Neutrophil (primary cell): ENCODE measurements at regions not wholly inside any gene's neighbourhood (a gene's known extent, or its start where the extent isn't known, plus 50 kb on each side); places are given as distances from the start of the nearest gene placed in this dataset.
A peak's percentile ranks its signal among the peaks of the same experiment; 100 is the strongest.

Experiments used
- H3K27ac ChIP-seq: fragments of 200-600 bp; sonication (generic); 2 replicates; pipeline ENCODE4 v1.5.1; 2016; ENCODE audit warnings: mild to moderate bottlenecking, moderate library complexity
- H3K27me3 ChIP-seq: fragments of 200-600 bp; sonication (generic); 2 replicates; pipeline ENCODE4 v1.6.0; 2016; ENCODE audit warnings: mild to moderate bottlenecking
- H3K36me3 ChIP-seq: fragments of 200-600 bp; sonication (generic); 2 replicates; pipeline ENCODE4 v1.5.1; 2017
- H3K4me1 ChIP-seq, 2 experiments: fragments of 200-600 bp in 1 of 2; sonication (generic) in 1 of 2; 1 replicate in 1 of 2; 2 replicates in 1 of 2; pipeline versions ENCODE4 v1.5.1 to v1.6.1; 2013 to 2016; ENCODE audit warnings: low read depth in 1 of 2, low read length in 1 of 2, mild to moderate bottlenecking in 1 of 2, moderate library complexity in 1 of 2; ENCODE audit not compliant: control insufficient read depth in 1 of 2, insufficient read depth in 1 of 2
- H3K4me3 ChIP-seq, 2 experiments: fragments of 200-600 bp in 1 of 2; sonication (generic) in 1 of 2; 1 replicate in 1 of 2; 2 replicates in 1 of 2; pipeline ENCODE4 v1.5.1; 2013 to 2016; ENCODE audit warnings: low read depth in 1 of 2, low read length in 1 of 2, mild to moderate bottlenecking in 1 of 2, moderate library complexity in 1 of 2
- H3K9me3 ChIP-seq: fragments of 200-600 bp; sonication (generic); 2 replicates; pipeline ENCODE4 v1.5.1; 2016
- TF ChIP-seq, protein P1 (sequence below): fragments of 200-600 bp; sonication (generic); IDR thresholded peaks from 2 replicates; pipeline ENCODE4 v1.5.1; 2016; ENCODE audit warnings: antibody characterized with exemption

DNA sequence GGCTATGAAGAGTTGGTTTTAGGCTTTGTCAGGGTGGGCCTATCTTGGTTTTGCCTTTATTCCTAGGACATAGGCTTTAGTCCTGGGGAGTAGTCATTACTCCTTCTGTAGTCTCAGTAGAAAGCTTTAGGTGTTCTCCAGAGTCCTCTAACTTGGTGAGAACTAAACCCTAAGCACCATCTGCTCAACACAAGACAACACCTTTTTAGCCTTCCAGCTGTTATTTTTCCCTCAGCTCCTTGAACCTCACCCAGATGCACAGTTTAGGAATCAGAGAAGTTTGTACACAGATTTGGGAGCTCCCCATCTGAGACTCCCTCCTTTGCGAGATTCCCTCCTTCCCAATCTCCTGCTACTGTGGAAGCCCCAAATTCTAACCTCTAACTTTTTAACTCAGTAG is 141.3 kb downstream of the QRSL1 start:
- TF ChIP-seq, protein P1, sequence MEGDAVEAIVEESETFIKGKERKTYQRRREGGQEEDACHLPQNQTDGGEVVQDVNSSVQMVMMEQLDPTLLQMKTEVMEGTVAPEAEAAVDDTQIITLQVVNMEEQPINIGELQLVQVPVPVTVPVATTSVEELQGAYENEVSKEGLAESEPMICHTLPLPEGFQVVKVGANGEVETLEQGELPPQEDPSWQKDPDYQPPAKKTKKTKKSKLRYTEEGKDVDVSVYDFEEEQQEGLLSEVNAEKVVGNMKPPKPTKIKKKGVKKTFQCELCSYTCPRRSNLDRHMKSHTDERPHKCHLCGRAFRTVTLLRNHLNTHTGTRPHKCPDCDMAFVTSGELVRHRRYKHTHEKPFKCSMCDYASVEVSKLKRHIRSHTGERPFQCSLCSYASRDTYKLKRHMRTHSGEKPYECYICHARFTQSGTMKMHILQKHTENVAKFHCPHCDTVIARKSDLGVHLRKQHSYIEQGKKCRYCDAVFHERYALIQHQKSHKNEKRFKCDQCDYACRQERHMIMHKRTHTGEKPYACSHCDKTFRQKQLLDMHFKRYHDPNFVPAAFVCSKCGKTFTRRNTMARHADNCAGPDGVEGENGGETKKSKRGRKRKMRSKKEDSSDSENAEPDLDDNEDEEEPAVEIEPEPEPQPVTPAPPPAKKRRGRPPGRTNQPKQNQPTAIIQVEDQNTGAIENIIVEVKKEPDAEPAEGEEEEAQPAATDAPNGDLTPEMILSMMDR: no peak
- H3K9me3 ChIP-seq: peaks cover 8% of the 10 kb centered on the region
- H3K4me1 ChIP-seq: peaks cover 0 to 2% of the 10 kb centered on the region in 2 experiments
- H3K4me3 ChIP-seq: no peak overlapping the region
- H3K27me3 ChIP-seq: no peaks in the 10 kb centered on the region
- H3K27ac ChIP-seq: no peak overlapping the region
- no peaks in the 10 kb centered on the region for H3K36me3 ChIP-seq

DNA sequence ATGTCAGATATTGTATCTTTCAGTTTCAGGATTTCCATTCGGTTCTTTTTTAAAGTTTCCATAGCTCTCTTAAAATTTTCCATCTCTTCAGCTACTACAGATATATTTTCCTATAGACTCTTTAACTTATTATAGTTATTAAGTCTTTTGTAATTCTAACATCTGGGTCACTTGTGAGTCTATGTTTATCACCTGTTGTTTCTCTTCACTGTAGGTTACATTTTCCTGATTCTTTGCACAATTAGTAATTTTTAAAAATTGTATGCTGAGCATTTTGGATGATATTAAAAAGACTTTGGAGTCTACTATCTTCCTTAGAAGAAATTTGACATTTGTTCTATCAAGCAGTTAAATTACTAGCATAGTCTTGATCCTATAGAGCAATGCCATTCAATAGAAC is 140.7 kb downstream of the QRSL1 start:
- Histone ChIP-seq H3K4me1 (peaks cover 6 to 8% of the 10 kb centered on the region in 2 experiments), H3K9me3 (peaks cover 8% of the 10 kb centered on the region), H3K27me3 (no peaks in the 10 kb centered on the region), H3K27ac (no peak overlapping the region), H3K36me3 (no peaks in the 10 kb centered on the region), H3K4me3 (no peak overlapping the region)
- TF ChIP-seq, protein P1: no peak

DNA sequence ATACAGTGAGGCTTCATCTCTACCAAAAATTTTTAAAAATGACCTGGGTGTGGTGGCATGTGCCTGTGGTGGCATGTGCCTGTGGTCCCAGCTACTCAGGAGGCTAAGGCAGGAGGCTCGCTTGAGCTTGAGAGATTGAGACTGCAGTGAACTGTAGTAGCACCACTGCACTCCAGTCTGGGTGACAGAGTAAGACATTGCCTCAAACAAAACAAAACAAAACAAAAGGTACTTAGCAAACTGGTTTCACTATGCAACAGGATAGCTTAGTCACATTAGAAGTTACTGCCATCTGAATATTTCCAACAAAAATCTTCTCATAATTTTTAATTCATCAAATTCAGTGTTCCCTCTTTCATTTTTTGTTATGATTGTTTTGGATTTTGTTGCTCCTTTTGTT is 137.9 kb downstream of the QRSL1 start:
- TF ChIP-seq, protein P1: no peak
- Histone ChIP-seq H3K4me3 (no peak overlapping the region), H3K27ac (no peak overlapping the region), H3K4me1 (peaks cover 14 to 16% of the 10 kb centered on the region in 2 experiments), H3K9me3 (peaks cover 8% of the 10 kb centered on the region), H3K27me3 (no peaks in the 10 kb centered on the region), H3K36me3 (no peaks in the 10 kb centered on the region)

DNA sequence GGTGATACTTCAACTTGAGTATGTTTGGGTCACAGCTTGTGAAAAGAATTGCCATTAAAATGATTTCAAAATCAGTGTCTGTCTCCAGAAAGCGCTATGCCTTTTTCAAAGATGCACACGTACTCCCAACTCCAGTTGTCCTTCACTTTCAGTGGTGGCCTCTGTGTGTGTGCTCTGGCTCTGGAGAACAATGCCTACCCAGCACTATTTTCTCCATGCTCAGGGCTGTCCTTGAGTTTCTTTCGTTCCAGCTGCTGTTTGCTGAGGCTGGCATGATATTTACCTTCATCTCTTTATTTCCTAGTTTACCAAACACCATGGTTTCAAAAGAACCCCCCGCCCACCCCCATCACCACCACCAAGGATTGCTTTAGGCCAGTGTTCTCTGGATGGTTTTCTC is 136.8 kb downstream of the QRSL1 start:
- H3K9me3 ChIP-seq: peaks cover 8% of the 10 kb centered on the region
- H3K36me3 ChIP-seq: no peaks in the 10 kb centered on the region
- no peaks in the 10 kb centered on the region for H3K27me3 ChIP-seq
- H3K4me3 ChIP-seq: no peak overlapping the region
- H3K27ac ChIP-seq: no peak overlapping the region
- peaks cover 14 to 16% of the 10 kb centered on the region in 2 experiments for H3K4me1 ChIP-seq
- TF ChIP-seq, protein P1: no peak

DNA sequence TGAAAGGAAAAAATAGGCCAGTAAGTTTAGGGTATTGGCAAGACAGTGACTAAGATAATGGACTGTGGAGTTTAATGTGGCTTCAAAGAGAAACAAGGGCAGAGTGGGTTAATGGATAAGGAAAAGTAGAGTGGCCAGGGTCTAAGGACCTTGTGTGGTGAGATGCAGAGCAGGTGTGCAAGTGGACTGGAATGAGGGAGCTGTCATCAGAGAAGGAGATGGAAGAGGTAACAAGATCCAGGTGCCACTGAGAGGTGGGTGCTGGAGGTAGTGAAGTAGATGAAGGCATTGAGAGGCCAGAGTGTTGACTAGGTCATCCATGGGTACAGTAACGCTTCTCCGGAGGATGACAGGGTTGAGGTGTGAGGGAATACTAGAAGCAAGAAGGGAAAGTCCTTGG is 136.1 kb downstream of the QRSL1 start:
- H3K27me3 ChIP-seq: no peaks in the 10 kb centered on the region
- H3K4me1 ChIP-seq: peaks cover 14 to 16% of the 10 kb centered on the region in 2 experiments
- peak overlapping the region; percentile 8 for H3K27ac ChIP-seq
- H3K36me3 ChIP-seq: no peaks in the 10 kb centered on the region
- H3K9me3 ChIP-seq: peaks cover 4% of the 10 kb centered on the region
- H3K4me3 ChIP-seq: no peak overlapping the region
- TF ChIP-seq, protein P1: no peak
